AG04449 (cell line): ENCODE measurements at regions not wholly inside any gene's neighbourhood (a gene's known extent, or its start where the extent isn't known, plus 50 kb on each side); places are given as distances from the start of the nearest gene placed in this dataset.

Experiments
- CTCF ChIA-PET: fragments of 350-600 bp; formaldehyde crosslinking; extraction: SDS; loops from one replicate; lab custom pipeline; 2021; ENCODE audit warnings: antibody characterized with exemption; lab: Yijun Ruan, JAX
- POLR2A ChIA-PET: fragments of 400-600, 350-600 bp; formaldehyde crosslinking; extraction: SDS; loops from one replicate; lab custom pipeline; 2020; ENCODE audit warnings: antibody characterized with exemption, inconsistent platforms; lab: Yijun Ruan, JAX
- DNase-seq: peaks from one replicate; pipeline ENCODE4 v3.0.0-alpha.2; 2010; ENCODE audit warnings: low read depth, low spot score
- H3K4me3 ChIP-seq: 2 replicates; pipeline ENCODE4 v1.5.1; 2011; ENCODE audit warnings: low read depth, mild to moderate bottlenecking, control low read depth, low read length
- TF ChIP-seq, protein P1 (sequence below): IDR thresholded peaks from one replicate; pipeline ENCODE4 v1.5.1; 2011; ENCODE audit warnings: mild to moderate bottlenecking, moderate library complexity, low read length, control low read depth, inconsistent platforms; ENCODE audit not compliant: insufficient read depth; ENCODE audit errors: missing control alignments

DNA sequence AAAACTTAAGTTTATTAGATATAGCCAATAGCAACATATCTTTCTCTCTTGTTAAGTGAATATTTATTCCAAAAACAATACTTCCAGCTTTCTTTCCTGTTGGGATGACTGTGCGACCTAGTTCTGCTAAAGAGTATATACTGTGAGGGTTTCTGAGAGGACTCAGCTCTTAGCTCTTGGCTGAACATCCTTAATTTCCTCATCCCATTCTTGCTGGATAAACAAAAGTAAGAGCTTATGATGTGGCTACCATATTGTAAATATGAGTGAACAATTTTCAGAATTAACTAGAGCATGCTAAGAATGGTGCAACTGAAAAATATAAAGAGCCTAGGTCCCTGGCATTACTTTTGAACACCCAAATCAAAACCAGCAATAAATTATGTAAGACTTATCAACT, 279.5 kb upstream of the GNAI1 start:
- DNase-seq = no peak
- ChIA-PET CTCF (interaction anchor here (0.9 kb wide), 1 partner anchor 26 kb away, joined by 3 read pairs; no protein-coding TSS in a partner anchor), POLR2A (no interaction called here)
- TF ChIP-seq, protein P1, sequence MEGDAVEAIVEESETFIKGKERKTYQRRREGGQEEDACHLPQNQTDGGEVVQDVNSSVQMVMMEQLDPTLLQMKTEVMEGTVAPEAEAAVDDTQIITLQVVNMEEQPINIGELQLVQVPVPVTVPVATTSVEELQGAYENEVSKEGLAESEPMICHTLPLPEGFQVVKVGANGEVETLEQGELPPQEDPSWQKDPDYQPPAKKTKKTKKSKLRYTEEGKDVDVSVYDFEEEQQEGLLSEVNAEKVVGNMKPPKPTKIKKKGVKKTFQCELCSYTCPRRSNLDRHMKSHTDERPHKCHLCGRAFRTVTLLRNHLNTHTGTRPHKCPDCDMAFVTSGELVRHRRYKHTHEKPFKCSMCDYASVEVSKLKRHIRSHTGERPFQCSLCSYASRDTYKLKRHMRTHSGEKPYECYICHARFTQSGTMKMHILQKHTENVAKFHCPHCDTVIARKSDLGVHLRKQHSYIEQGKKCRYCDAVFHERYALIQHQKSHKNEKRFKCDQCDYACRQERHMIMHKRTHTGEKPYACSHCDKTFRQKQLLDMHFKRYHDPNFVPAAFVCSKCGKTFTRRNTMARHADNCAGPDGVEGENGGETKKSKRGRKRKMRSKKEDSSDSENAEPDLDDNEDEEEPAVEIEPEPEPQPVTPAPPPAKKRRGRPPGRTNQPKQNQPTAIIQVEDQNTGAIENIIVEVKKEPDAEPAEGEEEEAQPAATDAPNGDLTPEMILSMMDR = no peak
- no peak overlapping the region for H3K4me3 ChIP-seq

DNA sequence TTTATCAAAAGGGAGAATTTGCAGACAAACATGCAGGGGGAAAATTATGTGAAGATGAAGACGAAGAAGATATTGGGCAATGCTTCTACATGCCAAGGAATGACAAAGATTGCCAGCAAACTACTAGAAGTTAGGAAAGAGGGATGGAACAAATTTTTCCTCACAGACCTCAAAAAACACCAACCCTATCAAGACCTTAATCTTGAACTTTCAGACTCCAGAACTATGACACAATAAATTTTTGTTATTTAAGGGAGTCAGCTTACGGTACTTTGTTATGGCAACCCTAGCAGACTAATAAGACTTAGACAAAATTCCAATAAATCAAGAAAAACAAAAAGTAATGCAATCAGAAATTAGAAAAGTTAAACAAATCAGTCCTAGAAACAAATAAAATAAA, 280.0 kb upstream of the GNAI1 start:
- TF ChIP-seq, protein P1 = no peak
- H3K4me3 ChIP-seq = no peak overlapping the region
- DNase-seq = no peak
- CTCF ChIA-PET = interaction anchor here (0.9 kb wide), 1 partner anchor 25 kb away, joined by 3 read pairs; no protein-coding TSS in a partner anchor
- POLR2A ChIA-PET = no interaction called here

DNA sequence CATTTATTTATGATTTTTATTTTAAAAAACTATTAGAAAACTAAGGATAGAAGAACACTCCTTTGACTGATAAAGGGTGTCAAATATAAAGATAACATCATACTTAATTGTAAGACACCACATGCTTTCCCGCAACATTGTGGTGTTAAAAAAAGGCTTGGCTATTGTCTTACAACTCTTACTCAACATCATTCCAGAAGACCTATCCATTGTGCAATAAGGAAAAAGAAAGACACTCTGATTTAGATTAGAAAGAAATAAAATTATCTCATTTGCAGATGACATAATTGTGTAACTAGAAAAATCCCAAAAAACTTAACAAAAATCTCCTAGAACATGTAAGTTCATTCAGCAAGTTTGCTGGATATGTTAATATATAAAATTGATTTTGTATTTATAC, 296.7 kb upstream of the GNAI1 start:
- TF ChIP-seq, protein P1 = no peak
- DNase-seq = no peak
- no peak overlapping the region for H3K4me3 ChIP-seq
- ChIA-PET POLR2A (no interaction called here), CTCF (no interaction called here)

DNA sequence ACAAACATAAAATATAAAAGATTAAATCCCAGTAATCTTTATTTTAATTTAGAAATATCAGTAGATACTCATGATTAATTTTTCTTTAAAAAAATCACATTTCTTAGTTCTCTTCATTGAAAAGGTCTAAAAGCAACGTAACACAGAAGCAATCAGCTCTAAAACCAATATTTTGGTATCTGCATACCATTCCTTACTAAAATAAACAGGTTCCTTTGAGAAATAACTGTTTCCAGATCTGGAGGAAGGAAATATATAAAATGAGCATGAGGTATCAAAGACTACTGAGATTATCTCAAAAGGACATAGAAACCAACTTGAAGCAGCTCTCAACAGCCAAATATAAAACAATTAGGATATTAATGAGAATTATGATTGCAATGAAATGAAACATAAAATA, 301.0 kb upstream of the GNAI1 start:
- POLR2A ChIA-PET = no interaction called here
- CTCF ChIA-PET = no interaction called here
- no peak overlapping the region for H3K4me3 ChIP-seq
- TF ChIP-seq, protein P1 = no peak
- DNase-seq = no peak

DNA sequence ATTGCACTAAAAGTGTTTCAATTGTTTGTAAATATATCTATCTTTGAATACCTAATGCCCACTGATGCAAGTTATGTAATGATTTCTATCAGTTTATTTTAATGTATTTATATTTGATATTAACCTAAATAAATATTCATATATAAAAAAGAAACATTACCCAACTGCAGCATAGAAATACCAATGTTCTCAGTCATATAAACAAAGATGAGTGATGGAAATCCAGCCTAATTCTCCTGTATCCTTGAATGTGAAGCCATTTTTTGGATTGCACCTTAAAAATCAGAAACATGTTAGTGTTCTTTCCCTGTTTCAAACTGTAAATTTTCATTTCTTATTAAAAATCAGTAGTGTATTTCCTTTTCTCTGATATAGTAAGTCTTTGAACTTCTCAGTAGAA, 305.8 kb upstream of the GNAI1 start:
- CTCF ChIA-PET = interaction anchor here (0.9 kb wide), 1 partner anchor 26 kb away, joined by 3 read pairs; no protein-coding TSS in a partner anchor
- TF ChIP-seq, protein P1 = no peak
- DNase-seq = no peak
- no peak overlapping the region for H3K4me3 ChIP-seq
- POLR2A ChIA-PET = no interaction called here

DNA sequence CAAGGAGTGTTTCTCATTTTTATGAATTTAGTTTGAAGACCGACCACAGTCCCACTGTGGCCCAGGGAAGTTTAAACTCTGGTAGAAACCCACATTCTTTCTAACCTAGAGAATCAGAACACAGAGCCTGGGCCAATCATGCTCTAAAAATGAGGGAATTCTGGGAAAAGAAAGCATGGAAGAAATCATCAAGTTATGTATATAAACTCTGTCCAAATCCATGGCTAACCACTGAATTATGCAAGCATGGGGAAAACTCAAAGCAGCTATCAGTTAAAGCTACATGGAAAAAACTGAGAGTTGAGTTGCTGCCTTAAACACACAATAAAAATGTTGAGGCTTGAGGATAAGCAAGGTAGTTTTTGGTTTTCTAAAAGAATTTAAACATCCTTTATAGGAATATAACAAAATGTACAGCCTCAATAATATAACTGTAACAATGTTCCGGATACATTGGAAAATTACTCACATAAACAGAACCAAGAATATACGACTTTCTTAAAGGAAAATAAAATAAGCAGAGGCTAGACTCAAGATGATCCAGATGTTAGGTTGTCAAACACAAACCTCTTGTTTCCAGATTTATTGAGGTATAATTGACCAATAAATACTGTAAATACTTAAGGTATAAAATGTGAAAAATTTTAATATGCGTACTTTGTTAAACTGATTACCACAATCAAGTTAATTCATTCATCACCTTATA, 311.2 kb upstream of the GNAI1 start:
- no peak overlapping the region for H3K4me3 ChIP-seq
- ChIA-PET CTCF (no interaction called here), POLR2A (no interaction called here)
- TF ChIP-seq, protein P1 = no peak
- DNase-seq = no peak
